ENCODE measurements at regions not wholly inside any gene's neighbourhood (a gene's known extent, or its start where the extent isn't known, plus 50 kb on each side); places are given as distances from the start of the nearest gene placed in this dataset.
"Not testable (repeated sequence)": the region's sequence is repeated elsewhere in the genome, so short reads cannot be mapped to it uniquely, and the experiment has no call there.

GRCh38 chr2:56021136-56021474 lies 97.5 kb upstream of the EFEMP1 start:
- DNase-seq (ENCODE audit: low spot score): no peak

- no peak for DNase-seq (ENCODE audit: low spot score)
Measured at GRCh38 chr2:56021579-56021978, 98.0 kb upstream of the EFEMP1 start.

- DNase-seq (ENCODE audit: low spot score): no peak
Measured at GRCh38 chr2:56025469-56026193, 102.0 kb upstream of the EFEMP1 start.

- DNase-seq (ENCODE audit: low spot score): no peak
Measured at GRCh38 chr2:56026828-56027227, 103.2 kb upstream of the EFEMP1 start.

GRCh38 chr2:56030062-56030461 lies 106.5 kb upstream of the EFEMP1 start:
- DNase-seq (ENCODE audit: low spot score): no peak

- no peak for DNase-seq (ENCODE audit: low spot score)
Measured at GRCh38 chr2:56030901-56031300, 107.3 kb upstream of the EFEMP1 start.

- no peak for DNase-seq (ENCODE audit: low spot score)
Measured at GRCh38 chr2:56034258-56034657, 110.7 kb upstream of the EFEMP1 start.

- DNase-seq (ENCODE audit: low spot score): no peak
Measured at GRCh38 chr2:56040189-56040588, 116.6 kb upstream of the EFEMP1 start.

GRCh38 chr2:56040834-56041233 lies 117.3 kb upstream of the EFEMP1 start:
- DNase-seq (ENCODE audit: low spot score): no peak

- no peak for DNase-seq (ENCODE audit: low spot score)
Measured at GRCh38 chr2:56047136-56047535, 123.6 kb upstream of the EFEMP1 start.

- DNase-seq (ENCODE audit: low spot score): no peak
Measured at GRCh38 chr2:56049233-56049845, 125.8 kb upstream of the EFEMP1 start.

- no peak for DNase-seq (ENCODE audit: low spot score)
Measured at GRCh38 chr2:56053679-56054078, 130.1 kb upstream of the EFEMP1 start.

- no peak for DNase-seq (ENCODE audit: low spot score)
Measured at GRCh38 chr2:56055405-56055804, 128.4 kb upstream of the CCDC85A start.

- DNase-seq (ENCODE audit: low spot score): not testable (repeated sequence)
Measured at GRCh38 chr2:56061327-56061726, 122.5 kb upstream of the CCDC85A start.

GRCh38 chr2:56068746-56069145 lies 115.0 kb upstream of the CCDC85A start:
- no peak for DNase-seq (ENCODE audit: low spot score)

GRCh38 chr2:56077359-56077915 lies 106.4 kb upstream of the CCDC85A start:
- no peak for DNase-seq (ENCODE audit: low spot score)

- DNase-seq (ENCODE audit: low spot score): no peak
Measured at GRCh38 chr2:56082665-56083064, 101.1 kb upstream of the CCDC85A start.

GRCh38 chr2:56084111-56084901 lies 99.5 kb upstream of the CCDC85A start:
- no peak for DNase-seq (ENCODE audit: low spot score)

- no peak for DNase-seq (ENCODE audit: low spot score)
Measured at GRCh38 chr2:56086336-56086735, 97.5 kb upstream of the CCDC85A start.

GRCh38 chr2:56088411-56088810 lies 95.4 kb upstream of the CCDC85A start:
- no peak for DNase-seq (ENCODE audit: low spot score)

GRCh38 chr2:56089931-56090330 lies 93.9 kb upstream of the CCDC85A start:
- no peak for DNase-seq (ENCODE audit: low spot score)

- DNase-seq (ENCODE audit: low spot score): no peak
Measured at GRCh38 chr2:56099963-56100362, 83.8 kb upstream of the CCDC85A start.
